MCF 10A (cell line): ENCODE measurements at regions not wholly inside any gene's neighbourhood (a gene's known extent, or its start where the extent isn't known, plus 50 kb on each side); places are given as distances from the start of the nearest gene placed in this dataset.
A peak's percentile ranks its signal among the peaks of the same experiment; 100 is the strongest.

Source experiments
- BruUV-seq: library from RNA; stranded (reverse); fragments of 400-500 nt; replicated peaks from 2 replicates; lab custom pipeline; 2021; lab: Mats Ljungman, UMichigan
- CTCF ChIA-PET: fragments of 300-600 bp; sonication (Branson Sonifier 250); formaldehyde crosslinking; extraction: SDS; loops from one replicate; lab custom pipeline; 2021; ENCODE audit warnings: antibody characterized with exemption, inconsistent platforms; lab: Yijun Ruan, JAX
- POLR2A ChIA-PET: fragments of 300-600, 350-650 bp; sonication (Branson Sonifier 250); formaldehyde crosslinking; extraction: SDS; loops from one replicate; lab custom pipeline; 2020; ENCODE audit warnings: antibody characterized with exemption, inconsistent platforms; lab: Yijun Ruan, JAX
- DNase-seq: peaks from one replicate; pipeline ENCODE4 v3.0.0-alpha.2; 2018; ENCODE audit not compliant: unreplicated experiment
- H3K27ac Mint-ChIP-seq: one replicate; pipeline ENCODE4 v1.8.0; 2022; ENCODE audit warnings: mild to moderate bottlenecking, low read depth, mixed read lengths; ENCODE audit not compliant: unreplicated experiment
- H3K27me3 Mint-ChIP-seq: one replicate; pipeline ENCODE4 v1.8.0; 2022; ENCODE audit warnings: mixed read lengths; ENCODE audit not compliant: insufficient read depth, unreplicated experiment
- H3K36me3 Mint-ChIP-seq: one replicate; pipeline ENCODE4 v1.8.0; 2022; ENCODE audit warnings: mild to moderate bottlenecking, moderate library complexity, mixed read lengths; ENCODE audit not compliant: insufficient read depth, unreplicated experiment
- H3K4me1 Mint-ChIP-seq: one replicate; pipeline ENCODE4 v1.8.0; 2022; ENCODE audit warnings: mixed read lengths; ENCODE audit not compliant: insufficient read depth, unreplicated experiment
- H3K4me3 Mint-ChIP-seq: one replicate; pipeline ENCODE4 v1.8.0; 2022; ENCODE audit warnings: mild to moderate bottlenecking, moderate library complexity, mixed read lengths; ENCODE audit not compliant: unreplicated experiment
- H3K9me3 Mint-ChIP-seq: one replicate; pipeline ENCODE4 v1.8.0; 2022; ENCODE audit warnings: mixed read lengths; ENCODE audit not compliant: unreplicated experiment
- CTCF ChIP-seq: fragments of 200-600 bp; IDR thresholded peaks from one replicate; pipeline ENCODE4 v1.8.0; 2022; ENCODE audit warnings: antibody characterized with exemption, mild to moderate bottlenecking; ENCODE audit not compliant: unreplicated experiment
- intact Hi-C: fragments of 100-400 bp; cut with micrococcal nuclease; formaldehyde crosslinking; loops from 2 replicates; pipeline ENCODE4 v1.14.1; 2022

- Mint-ChIP-seq H3K27ac (no peak overlapping the region), H3K27me3 (no peaks in the 10 kb centered on the region), H3K36me3 (no peaks in the 10 kb centered on the region), H3K9me3 (no peaks in the 10 kb centered on the region), H3K4me1 (no peaks in the 10 kb centered on the region), H3K4me3 (no peak overlapping the region)
- peak; percentile 22 for TF ChIP-seq CTCF
- DNase-seq, result peak; percentile 39
- POLR2A ChIA-PET, result interaction anchor here (0.6 kb wide), 1 partner anchor 132 kb away, joined by 3 read pairs; no protein-coding TSS in a partner anchor
- no TSS peak for BruUV-seq
- intact Hi-C loops, result loop anchor here (10.0 kb wide), 1 partner anchor 292 kb away; no protein-coding TSS in a partner anchor
- CTCF ChIA-PET, result interaction anchor here (0.6 kb wide), 1 partner anchor 550 kb away, joined by 3 read pairs; no protein-coding TSS in a partner anchor
Measured at GRCh38 chr15:81813215-81813614, 232.6 kb downstream of the MEX3B start.

DNA sequence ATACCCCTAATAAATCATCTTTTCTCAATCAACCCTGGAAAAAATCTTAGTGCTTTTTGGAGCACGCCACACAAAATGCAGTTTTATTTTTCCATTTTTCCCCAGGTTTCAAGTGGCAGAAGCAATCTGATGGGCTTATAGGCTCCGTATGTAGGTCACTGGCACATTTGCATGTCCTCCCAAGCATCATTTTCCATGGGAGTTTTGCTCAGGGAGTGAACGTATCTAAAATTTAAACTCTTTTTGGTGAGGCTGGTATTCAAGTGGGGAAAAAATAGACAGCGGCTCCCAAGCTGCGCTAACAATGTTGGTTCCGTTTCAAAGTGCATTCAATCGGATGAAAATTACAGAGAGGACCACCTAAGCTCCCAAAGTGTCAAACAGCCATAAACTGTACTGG is 233.4 kb downstream of the MEX3B start:
- intact Hi-C loops, result loop anchor here (10.0 kb wide), 1 partner anchor 292 kb away; no protein-coding TSS in a partner anchor
- no peaks in the 10 kb centered on the region for H3K36me3 Mint-ChIP-seq
- ChIA-PET POLR2A (no interaction called here), CTCF (no interaction called here)
- no peaks in the 10 kb centered on the region for H3K9me3 Mint-ChIP-seq
- H3K27ac Mint-ChIP-seq, result no peak overlapping the region
- no peak for DNase-seq
- BruUV-seq, result no TSS peak
- H3K27me3 Mint-ChIP-seq, result no peaks in the 10 kb centered on the region
- TF ChIP-seq CTCF, result no peak
- no peaks in the 10 kb centered on the region for H3K4me1 Mint-ChIP-seq
- no peak overlapping the region for H3K4me3 Mint-ChIP-seq

- no peak for DNase-seq
- POLR2A ChIA-PET, result no interaction called here
- CTCF ChIA-PET, result no interaction called here
- no peaks in the 10 kb centered on the region for H3K4me1 Mint-ChIP-seq
- no TSS peak for BruUV-seq
- H3K27me3 Mint-ChIP-seq, result no peaks in the 10 kb centered on the region
- no peaks in the 10 kb centered on the region for H3K9me3 Mint-ChIP-seq
- no peak overlapping the region for H3K27ac Mint-ChIP-seq
- intact Hi-C loops, result loop anchor here (10.0 kb wide), 1 partner anchor 293 kb away; no protein-coding TSS in a partner anchor
- no peaks in the 10 kb centered on the region for H3K36me3 Mint-ChIP-seq
- no peak overlapping the region for H3K4me3 Mint-ChIP-seq
- no peak for TF ChIP-seq CTCF
Measured at GRCh38 chr15:81811736-81812135, 234.1 kb downstream of the MEX3B start.

DNA sequence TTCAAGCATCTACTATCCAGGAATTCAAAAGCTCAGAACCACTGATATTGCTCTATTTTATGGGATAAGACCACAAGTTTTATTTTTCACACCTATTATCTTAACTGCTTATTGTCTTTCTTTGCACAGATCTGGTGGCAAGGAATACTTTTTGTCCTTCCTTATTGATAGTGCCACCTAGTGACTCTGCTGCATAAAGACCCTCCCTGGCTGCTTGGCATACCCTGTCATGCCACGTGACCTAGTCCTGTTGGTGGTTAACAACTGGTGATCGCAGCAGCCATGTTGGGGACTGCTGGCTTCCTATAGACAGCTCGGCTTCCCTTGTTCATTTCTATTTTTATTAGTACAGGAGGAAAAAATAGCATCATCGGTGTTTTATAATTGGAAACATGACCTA is 236.3 kb downstream of the MEX3B start:
- CTCF ChIA-PET, result interaction anchor here (0.6 to 1.7 kb wide), 10 partner anchors 9 to 1146 kb away, joined by 3 to 5 read pairs (median 3); no protein-coding TSS in a partner anchor
- peak; percentile 24 for DNase-seq

More for the DNA sequence above, 236.3 kb downstream of the MEX3B start:
- no peak for TF ChIP-seq CTCF
- Mint-ChIP-seq H3K4me1 (no peaks in the 10 kb centered on the region), H3K36me3 (no peaks in the 10 kb centered on the region), H3K9me3 (no peaks in the 10 kb centered on the region), H3K4me3 (no peak overlapping the region), H3K27ac (no peak overlapping the region), H3K27me3 (no peaks in the 10 kb centered on the region)
- POLR2A ChIA-PET, result interaction anchor here (1.2 kb wide), 1 partner anchor 9 kb away, joined by 3 read pairs; no protein-coding TSS in a partner anchor
- no TSS peak for BruUV-seq
- intact Hi-C loops, result loop anchor here (2.0 to 5.0 kb wide), 2 partner anchors 238 to 329 kb away; partner anchors contain the start of gene MEX3B
